ENCODE measurements at regions not wholly inside any gene's neighbourhood (a gene's known extent, or its start where the extent isn't known, plus 50 kb on each side); places are given as distances from the start of the nearest gene placed in this dataset.
"Not testable (repeated sequence)": the region's sequence is repeated elsewhere in the genome, so short reads cannot be mapped to it uniquely, and the experiment has no call there.

DNA sequence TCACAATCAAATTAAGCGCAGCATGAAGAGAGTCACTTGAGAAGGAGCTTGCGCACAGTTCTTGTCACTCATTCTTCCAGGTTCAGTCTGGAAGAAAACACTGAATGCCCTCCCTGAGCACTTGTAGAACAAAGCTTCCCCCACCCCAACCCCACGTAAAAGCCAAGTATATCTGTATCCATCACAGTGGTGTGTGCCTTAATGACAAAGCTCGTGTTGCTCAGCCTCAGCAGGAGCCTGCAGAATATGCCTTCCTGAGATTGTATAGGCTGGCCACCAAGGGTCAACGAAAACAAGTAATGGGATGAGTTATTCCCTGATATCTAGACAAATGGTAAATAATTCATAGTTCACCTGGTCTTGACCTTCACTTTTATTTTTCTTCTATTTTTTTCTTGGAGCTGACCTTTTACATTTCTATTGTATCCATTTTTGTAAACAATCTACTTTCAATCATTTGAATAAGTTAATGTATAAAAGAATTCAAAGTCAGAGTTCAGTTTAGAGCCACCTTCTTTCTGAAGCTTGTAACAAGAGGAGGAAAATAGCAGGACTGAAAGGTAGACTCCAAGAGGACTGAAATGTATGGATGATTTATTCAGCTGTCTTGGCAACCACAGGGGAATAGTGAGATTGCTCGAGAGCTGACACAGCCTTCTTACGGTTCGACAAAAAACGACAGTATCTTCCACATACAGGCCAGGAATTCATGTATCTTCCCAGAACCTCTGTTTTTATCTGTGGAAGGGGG lies 405.5 kb upstream of the TPM1 start:
- DNase-seq (ENCODE audit: low read depth in 1 of 2, low spot score in 1 of 2): no peak

- no peak for DNase-seq (ENCODE audit: low read depth in 1 of 2, low spot score in 1 of 2)
Measured at GRCh38 chr15:62637574-62637897, 405.0 kb upstream of the TPM1 start.

- DNase-seq (ENCODE audit: low read depth in 1 of 2, low spot score in 1 of 2): no peak
Measured at GRCh38 chr15:62637950-62638619, 404.5 kb upstream of the TPM1 start.

DNA sequence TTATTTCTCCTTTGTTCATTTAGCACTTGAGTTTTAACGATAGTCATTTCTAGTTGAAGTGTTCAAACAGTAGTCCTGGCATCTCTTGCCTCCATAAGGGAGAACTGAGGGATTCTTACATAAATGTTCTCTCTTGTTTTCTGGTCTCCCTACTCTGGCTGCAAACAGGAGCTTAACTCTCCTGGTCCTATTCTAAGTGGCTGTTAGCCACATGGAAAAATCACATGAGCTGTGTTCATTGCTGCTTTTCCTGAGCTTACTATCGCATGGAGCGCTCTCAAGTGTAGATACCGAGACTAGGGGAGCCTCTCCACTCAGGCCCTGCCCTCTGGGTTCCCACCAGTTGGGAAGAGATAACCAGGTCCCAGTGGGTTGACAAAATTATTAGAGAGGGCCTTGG lies 403.1 kb upstream of the TPM1 start:
- no peak for DNase-seq (ENCODE audit: low read depth in 1 of 2, low spot score in 1 of 2)

DNA sequence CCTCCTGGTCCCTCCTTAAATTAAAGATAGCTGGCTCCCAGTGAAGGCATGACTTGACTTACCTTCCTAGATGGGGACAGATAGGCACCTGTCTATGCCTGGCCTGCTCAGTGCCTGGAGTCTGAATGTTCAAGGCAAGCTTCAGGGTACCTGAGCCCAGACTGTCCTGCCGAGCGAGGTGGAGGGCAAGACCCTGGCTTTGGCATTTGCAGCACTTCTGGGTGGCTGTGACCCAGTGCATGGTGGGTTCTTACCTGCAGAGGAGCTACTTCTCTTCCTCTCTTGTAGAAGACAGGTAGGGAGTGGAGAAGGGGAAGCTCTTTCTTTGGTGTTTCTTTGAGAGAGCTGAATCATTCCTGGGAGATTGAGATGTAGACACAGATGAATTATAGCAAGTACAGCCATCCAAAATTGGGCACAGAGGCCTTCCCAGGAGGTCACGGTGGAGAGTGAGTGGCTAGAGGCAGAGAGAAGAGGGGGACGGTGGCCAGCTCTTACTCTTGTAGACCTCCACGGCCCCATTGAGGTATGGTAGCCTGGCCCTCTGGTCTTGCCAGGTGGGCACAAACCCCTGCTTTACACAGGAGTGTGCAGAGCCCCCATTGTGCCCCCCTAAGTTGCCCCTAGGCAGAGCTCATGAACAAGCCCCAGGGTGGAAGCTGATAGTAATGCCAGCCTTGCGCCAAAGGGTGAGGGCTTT lies 402.5 kb upstream of the TPM1 start:
- no peak for DNase-seq (ENCODE audit: low read depth in 1 of 2, low spot score in 1 of 2)

- no peak for DNase-seq (ENCODE audit: low read depth in 1 of 2, low spot score in 1 of 2)
Measured at GRCh38 chr15:62641825-62642224, 400.7 kb upstream of the TPM1 start.

DNA sequence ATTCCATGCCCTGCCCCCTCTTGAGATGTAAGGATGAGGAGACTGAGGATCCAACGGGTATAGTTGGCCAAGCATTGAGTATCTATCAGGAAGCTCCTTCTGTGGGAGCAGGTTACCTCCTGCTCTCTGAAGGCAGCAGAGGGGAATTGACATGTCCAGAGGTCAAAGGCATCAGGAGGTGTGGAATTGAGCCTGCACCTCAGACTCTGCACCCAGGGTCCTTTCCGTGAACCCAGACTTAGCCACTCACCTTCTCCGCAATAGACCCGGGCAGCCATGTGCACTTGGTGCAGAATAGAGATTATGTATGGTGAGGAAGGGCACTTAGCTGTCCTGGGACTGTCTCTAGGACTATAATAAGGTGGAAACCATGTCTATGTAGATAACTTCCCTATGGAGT lies 399.0 kb upstream of the TPM1 start:
- DNase-seq (ENCODE audit: low read depth in 1 of 2, low spot score in 1 of 2): no peak

- DNase-seq (ENCODE audit: low read depth in 1 of 2, low spot score in 1 of 2): no peak
Measured at GRCh38 chr15:62644216-62644888, 398.2 kb upstream of the TPM1 start.

- no peak for DNase-seq (ENCODE audit: low read depth in 1 of 2, low spot score in 1 of 2)
Measured at GRCh38 chr15:62644889-62645742, 397.4 kb upstream of the TPM1 start.

DNA sequence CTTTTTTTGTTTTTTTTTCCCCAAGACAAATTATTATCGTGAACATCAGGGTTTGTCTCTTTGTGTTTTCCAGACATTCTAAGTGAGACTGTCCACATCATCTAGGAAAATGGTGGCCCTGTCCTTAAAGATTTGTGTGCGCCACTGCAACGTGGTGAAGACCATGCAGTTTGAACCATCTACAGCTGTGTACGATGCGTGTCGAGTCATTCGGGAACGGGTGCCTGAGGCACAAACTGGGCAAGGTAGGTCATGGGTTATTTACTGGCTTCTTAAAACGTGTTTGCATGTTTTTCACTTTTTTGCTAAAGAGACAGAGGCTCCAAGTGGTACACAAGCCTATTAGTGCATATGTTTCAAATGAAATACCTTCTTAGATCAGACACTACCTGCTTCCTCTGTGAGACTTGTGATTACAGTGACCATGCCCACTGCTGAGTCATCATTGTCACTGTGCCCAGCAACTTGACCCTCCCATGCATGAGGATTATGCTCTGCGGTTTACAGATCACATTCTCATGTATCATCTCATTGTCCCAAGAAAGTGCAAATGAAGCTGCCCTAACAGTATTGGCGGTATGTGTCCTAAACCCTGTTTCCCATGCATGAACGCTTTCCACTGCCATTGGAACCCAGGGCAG lies 395.2 kb upstream of the TPM1 start:
- no peak for DNase-seq (ENCODE audit: low read depth in 1 of 2, low spot score in 1 of 2)

DNA sequence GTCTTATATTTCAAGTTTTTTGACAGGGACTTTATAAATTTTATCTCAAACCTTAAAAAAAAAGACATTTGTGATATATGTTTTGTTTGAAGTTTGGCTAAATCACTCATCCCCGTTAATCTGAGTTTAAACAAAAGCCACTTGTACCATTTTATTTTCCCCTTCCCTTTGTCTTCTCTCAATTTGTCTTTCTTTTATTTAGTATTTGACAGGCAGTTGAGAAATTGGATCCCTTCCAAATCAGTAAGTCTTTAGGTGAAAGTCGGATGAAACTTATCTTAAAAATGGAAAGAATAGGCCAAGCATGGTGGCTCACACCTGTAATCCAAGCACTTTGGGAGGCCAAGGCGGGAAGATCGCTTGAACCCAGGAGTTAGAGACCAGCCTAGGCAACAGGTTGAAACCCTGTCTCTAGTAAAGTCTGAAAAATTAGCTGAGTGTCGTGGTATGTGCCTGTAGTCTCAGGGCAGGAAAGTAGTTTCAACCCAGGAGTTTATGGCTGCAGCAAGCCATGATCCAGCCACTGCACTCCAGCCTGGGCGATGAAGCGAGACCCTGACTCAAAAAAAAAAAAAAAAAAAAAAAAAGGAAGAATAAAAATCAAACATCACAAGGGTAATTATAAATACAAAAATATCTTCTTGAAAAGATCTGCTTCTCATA lies 394.6 kb upstream of the TPM1 start:
- DNase-seq (ENCODE audit: low read depth in 1 of 2, low spot score in 1 of 2): no peak

DNA sequence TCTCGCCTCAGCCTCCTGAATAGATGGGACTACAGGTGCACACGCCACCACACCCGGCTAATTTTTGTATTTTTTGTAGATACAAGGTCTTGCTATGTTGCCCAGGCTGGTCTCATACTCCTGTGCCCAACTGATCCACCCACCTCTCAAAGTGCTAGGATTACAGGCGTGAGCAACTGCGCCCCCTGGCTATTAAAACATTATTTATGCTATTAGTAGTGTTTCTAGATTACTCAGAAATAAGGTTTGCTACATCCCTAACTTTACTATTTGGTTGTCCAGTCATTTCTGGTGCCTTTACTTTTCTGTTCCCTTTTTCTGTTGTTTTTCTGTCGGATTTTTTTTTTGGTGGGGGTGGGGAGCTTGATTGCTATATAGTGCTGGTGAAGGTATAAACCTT lies 393.6 kb upstream of the TPM1 start:
- no peak for DNase-seq (ENCODE audit: low read depth in 1 of 2, low spot score in 1 of 2)

DNA sequence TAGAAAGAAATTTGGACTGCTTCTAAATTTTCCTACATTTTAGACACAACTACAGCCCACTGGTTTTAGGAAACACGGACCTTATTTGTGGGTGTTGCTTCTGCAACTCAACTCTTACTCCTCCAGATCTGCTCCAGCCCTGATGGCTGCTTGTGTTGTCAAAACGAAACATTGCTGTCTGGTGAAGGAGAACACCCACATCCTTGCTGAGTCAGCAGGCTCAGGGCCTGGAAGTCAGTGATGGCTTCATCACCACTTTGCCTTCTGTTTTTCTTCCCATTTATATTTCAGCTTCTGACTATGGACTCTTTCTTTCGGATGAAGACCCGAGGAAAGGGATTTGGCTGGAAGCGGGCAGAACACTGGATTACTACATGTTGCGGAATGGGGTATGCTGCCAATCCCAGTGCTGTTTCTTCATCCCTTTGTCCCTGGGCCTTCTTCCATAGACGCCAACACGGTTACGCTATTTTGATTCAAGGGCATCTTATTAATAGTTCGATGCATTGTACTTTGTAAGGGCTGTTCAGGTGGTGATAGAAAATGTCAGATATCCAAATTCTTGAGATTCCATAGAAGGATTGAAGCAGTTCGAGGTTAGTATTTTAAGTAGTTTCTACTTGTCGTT lies 392.6 kb upstream of the TPM1 start:
- DNase-seq (ENCODE audit: low read depth in 1 of 2, low spot score in 1 of 2): no peak

DNA sequence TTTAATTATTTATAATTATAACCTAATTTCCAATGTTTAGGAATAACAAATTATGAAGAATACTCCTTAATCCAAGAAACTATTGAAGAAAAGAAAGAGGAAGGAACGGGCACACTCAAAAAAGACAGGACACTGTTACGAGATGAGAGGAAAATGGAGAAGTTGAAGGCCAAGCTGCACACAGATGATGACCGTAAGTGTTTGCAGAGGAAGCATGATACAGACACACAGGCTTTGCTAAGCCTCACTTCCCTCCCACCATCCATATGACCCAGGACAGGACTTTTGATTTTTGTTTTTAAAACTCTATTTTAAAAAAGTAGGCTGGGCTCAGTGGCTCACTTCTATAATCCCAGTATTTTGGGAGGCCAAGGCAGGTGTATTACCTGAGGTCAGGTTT lies 389.4 kb upstream of the TPM1 start:
- DNase-seq (ENCODE audit: low read depth in 1 of 2, low spot score in 1 of 2): no peak

- no peak for DNase-seq (ENCODE audit: low read depth in 1 of 2, low spot score in 1 of 2)
Measured at GRCh38 chr15:62656071-62656470, 386.5 kb upstream of the TPM1 start.

DNA sequence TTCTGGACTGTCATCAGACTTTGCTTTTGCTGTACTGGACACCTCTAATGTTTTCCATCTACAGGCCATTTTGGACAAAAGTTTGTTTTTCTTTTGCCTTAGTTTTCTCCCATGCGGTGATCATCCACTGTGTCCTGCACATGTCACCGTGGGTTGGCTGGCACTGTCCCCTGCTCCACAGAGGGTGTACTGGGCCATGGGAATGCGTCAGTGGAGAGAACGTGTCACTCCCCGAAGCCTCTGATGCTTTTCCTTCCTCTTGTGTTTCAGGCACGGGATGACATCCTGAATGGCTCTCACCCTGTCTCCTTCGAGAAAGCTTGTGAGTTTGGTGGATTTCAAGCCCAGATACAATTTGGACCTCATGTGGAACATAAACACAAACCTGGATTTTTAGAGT lies 385.0 kb upstream of the TPM1 start:
- not testable (repeated sequence) for DNase-seq (ENCODE audit: low read depth in 1 of 2, low spot score in 1 of 2)

DNA sequence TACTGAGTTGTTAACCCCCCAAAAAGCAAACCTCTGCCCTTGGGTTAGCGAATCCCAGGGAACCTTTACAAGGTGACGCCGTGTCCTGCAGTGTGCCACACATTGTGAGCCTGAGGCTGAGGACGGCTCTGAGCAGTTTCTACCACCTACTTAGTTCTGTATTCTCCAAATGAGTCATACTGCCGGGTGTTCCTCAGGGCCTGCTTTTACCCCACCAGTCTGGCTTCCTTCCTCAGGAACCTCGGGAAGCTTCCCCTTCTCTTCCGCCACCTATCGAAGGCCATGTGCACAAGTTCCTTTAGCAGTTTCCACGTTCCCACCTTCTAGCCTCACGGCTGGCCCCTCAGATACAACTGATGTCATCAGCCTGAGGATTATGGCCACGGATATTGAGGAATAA lies 384.0 kb upstream of the TPM1 start:
- no peak for DNase-seq (ENCODE audit: low read depth in 1 of 2, low spot score in 1 of 2)

GRCh38 chr15:62663547-62663946 lies 379.0 kb upstream of the TPM1 start:
- no peak for DNase-seq (ENCODE audit: low read depth in 1 of 2, low spot score in 1 of 2)

DNA sequence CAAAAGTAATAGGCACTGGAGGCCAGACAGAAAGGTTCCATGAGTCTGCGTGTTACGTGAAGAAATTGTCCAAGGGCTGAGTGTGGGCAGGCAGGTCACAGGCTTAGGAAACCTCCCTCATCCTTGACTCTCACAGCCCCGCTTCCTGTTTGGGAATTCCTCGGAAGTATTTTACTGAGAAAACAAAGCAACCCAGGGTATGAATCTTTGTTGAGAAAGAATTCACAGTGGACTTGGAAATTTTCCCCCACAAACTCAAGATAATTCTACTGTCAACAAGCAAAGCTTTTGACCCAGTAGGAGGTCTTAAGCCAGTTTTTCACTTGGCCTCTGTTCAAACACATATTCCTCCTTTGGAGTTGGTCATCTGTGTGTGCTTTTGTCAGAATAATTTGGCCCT lies 377.1 kb upstream of the TPM1 start:
- DNase-seq (ENCODE audit: low read depth in 1 of 2, low spot score in 1 of 2): no peak

GRCh38 chr15:62666046-62666445 lies 376.5 kb upstream of the TPM1 start:
- DNase-seq (ENCODE audit: low read depth in 1 of 2, low spot score in 1 of 2): no peak
